ENCODE measurements at regions not wholly inside any gene's neighbourhood (a gene's known extent, or its start where the extent isn't known, plus 50 kb on each side); places are given as distances from the start of the nearest gene placed in this dataset.

DNA sequence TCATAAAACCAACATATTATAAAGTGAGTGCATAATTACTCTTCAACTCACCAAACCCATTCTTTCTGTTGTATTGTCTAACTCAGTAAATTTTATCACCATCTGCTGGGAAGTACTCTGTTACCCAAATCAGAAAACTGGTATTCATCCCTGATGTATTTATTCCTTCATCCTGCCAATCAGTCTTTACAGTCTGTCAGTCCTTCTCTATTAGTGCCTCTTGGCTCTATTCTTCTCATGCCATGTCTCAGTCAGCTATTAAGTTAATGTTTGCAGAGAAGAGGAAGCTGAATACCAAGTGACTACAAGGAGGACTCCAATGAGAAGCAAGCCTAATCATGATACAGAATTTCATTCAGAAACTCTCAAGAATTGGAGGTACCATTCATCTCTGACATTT lies 631.2 kb downstream of the CPS1 start:
- no peak overlapping the region for H2AFZ ChIP-seq (ENCODE audit: low read depth, low read length, poor library complexity, severe bottlenecking)
- ATAC-seq (no peak), DNase-seq (ENCODE audit: low read depth, low spot score) (no peak)
- H3K9me3 ChIP-seq (ENCODE audit: control insufficient read depth in 1 of 2, insufficient read depth in 1 of 2, low read depth in 1 of 2, low read length in 2 of 2) = no peaks in the 10 kb centered on the region
- H3K79me2 ChIP-seq (ENCODE audit: insufficient read depth, low read length) = no peaks in the 10 kb centered on the region
- no peak overlapping the region for H3K4me3 ChIP-seq (replicated peaks in 1 of 2; ENCODE audit: low read depth in 1 of 2, low read length in 2 of 2)
- no peaks in the 10 kb centered on the region for H3K27me3 ChIP-seq (ENCODE audit: insufficient read depth, low read length)
- TF ChIP-seq EZH2 (IDR thresholded peaks at IDR 0.05) (no peak), EGR1 (IDR thresholded peaks at IDR 0.05; ENCODE audit: low read depth) (no peak)
- H3K9me2 ChIP-seq (ENCODE audit: insufficient read depth) = no peaks in the 10 kb centered on the region
- H3K9ac ChIP-seq (ENCODE audit: low read length) = no peak overlapping the region
- intact Hi-C loops (cut with micrococcal nuclease) = no loop called here
- RAD21 ChIA-PET (ENCODE audit: low non-redundant PET in 1 of 2, low total read pairs in 2 of 2, uncharacterized antibody in 2 of 2, unreplicated experiment in 2 of 2) = no interaction called here
- no peaks in the 10 kb centered on the region; the same call in 1 of the 2 replicates for H4K20me1 ChIP-seq (ENCODE audit: insufficient read depth)
- no peak overlapping the region for H3K4me2 ChIP-seq (ENCODE audit: low read length)
- no TSS peak for BruUV-seq (replicated peaks)
- no peaks in the 10 kb centered on the region for H3K36me3 ChIP-seq (ENCODE audit: control insufficient read depth in 1 of 2, insufficient read depth in 2 of 2, low read length in 2 of 2)
- POLR2A ChIA-PET = no interaction called here
- H3K27ac ChIP-seq (ENCODE audit: low read depth, low read length) = no peak overlapping the region
- H3K4me1 ChIP-seq (ENCODE audit: control insufficient read depth in 1 of 2, insufficient read depth in 2 of 2, low read length in 2 of 2) = no peaks in the 10 kb centered on the region
- CTCF ChIA-PET = no interaction called here

GRCh38 chr2:211203986-211204385 lies 647.6 kb downstream of the CPS1 start:
- Histone ChIP-seq H3K4me3 (replicated peaks in 1 of 2; ENCODE audit: low read depth in 1 of 2, low read length in 2 of 2) (no peak overlapping the region), H2AFZ (ENCODE audit: low read depth, low read length, poor library complexity, severe bottlenecking) (no peak overlapping the region), H3K9ac (ENCODE audit: low read length) (no peak overlapping the region), H3K79me2 (ENCODE audit: insufficient read depth, low read length) (no peaks in the 10 kb centered on the region), H3K27ac (ENCODE audit: low read depth, low read length) (no peak overlapping the region), H3K27me3 (ENCODE audit: insufficient read depth, low read length) (no peaks in the 10 kb centered on the region), H3K4me1 (ENCODE audit: control insufficient read depth in 1 of 2, insufficient read depth in 2 of 2, low read length in 2 of 2) (no peaks in the 10 kb centered on the region), H3K36me3 (ENCODE audit: control insufficient read depth in 1 of 2, insufficient read depth in 2 of 2, low read length in 2 of 2) (no peaks in the 10 kb centered on the region), H3K9me2 (ENCODE audit: insufficient read depth) (no peaks in the 10 kb centered on the region), H3K9me3 (ENCODE audit: control insufficient read depth in 1 of 2, insufficient read depth in 1 of 2, low read depth in 1 of 2, low read length in 2 of 2) (no peaks in the 10 kb centered on the region), H4K20me1 (ENCODE audit: insufficient read depth) (no peaks in the 10 kb centered on the region), H3K4me2 (ENCODE audit: low read length) (no peak overlapping the region)
- RAD21 ChIA-PET (ENCODE audit: low non-redundant PET in 1 of 2, low total read pairs in 2 of 2, uncharacterized antibody in 2 of 2, unreplicated experiment in 2 of 2) = no interaction called here
- intact Hi-C loops (cut with micrococcal nuclease) = no loop called here
- POLR2A ChIA-PET = interaction anchor here (1.0 kb wide), 1 partner anchor 22 kb away, joined by 3 read pairs; no protein-coding TSS in a partner anchor
- CTCF ChIA-PET = no interaction called here
- TF ChIP-seq, protein P1, sequence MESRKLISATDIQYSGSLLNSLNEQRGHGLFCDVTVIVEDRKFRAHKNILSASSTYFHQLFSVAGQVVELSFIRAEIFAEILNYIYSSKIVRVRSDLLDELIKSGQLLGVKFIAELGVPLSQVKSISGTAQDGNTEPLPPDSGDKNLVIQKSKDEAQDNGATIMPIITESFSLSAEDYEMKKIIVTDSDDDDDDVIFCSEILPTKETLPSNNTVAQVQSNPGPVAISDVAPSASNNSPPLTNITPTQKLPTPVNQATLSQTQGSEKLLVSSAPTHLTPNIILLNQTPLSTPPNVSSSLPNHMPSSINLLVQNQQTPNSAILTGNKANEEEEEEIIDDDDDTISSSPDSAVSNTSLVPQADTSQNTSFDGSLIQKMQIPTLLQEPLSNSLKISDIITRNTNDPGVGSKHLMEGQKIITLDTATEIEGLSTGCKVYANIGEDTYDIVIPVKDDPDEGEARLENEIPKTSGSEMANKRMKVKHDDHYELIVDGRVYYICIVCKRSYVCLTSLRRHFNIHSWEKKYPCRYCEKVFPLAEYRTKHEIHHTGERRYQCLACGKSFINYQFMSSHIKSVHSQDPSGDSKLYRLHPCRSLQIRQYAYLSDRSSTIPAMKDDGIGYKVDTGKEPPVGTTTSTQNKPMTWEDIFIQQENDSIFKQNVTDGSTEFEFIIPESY (IDR thresholded peaks at IDR 0.05; ENCODE audit: extremely low read depth, insufficient replicate concordance, low read length) = no peak
- TF ChIP-seq, protein P2, sequence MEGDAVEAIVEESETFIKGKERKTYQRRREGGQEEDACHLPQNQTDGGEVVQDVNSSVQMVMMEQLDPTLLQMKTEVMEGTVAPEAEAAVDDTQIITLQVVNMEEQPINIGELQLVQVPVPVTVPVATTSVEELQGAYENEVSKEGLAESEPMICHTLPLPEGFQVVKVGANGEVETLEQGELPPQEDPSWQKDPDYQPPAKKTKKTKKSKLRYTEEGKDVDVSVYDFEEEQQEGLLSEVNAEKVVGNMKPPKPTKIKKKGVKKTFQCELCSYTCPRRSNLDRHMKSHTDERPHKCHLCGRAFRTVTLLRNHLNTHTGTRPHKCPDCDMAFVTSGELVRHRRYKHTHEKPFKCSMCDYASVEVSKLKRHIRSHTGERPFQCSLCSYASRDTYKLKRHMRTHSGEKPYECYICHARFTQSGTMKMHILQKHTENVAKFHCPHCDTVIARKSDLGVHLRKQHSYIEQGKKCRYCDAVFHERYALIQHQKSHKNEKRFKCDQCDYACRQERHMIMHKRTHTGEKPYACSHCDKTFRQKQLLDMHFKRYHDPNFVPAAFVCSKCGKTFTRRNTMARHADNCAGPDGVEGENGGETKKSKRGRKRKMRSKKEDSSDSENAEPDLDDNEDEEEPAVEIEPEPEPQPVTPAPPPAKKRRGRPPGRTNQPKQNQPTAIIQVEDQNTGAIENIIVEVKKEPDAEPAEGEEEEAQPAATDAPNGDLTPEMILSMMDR (IDR thresholded peaks at IDR 0.05 in 2 of 3, conservative IDR thresholded peaks at IDR 0.05 in 1 of 3; ENCODE audit: borderline replicate concordance in 1 of 3, insufficient read depth in 1 of 3, low read depth in 2 of 3, low read length in 2 of 3) = no peak
- no peak for TF ChIP-seq ZFX (IDR thresholded peaks at IDR 0.05)
- TF ChIP-seq SP1 (IDR thresholded peaks at IDR 0.05; ENCODE audit: low read depth) = no peak
- TF ChIP-seq RAD21 (IDR thresholded peaks at IDR 0.05; ENCODE audit: low read depth) = no peak
- no peak for TF ChIP-seq EGR1 (IDR thresholded peaks at IDR 0.05; ENCODE audit: low read depth)
- TF ChIP-seq ZNF274 (IDR thresholded peaks at IDR 0.05; ENCODE audit: low read depth, low read length) = no peak
- TF ChIP-seq POLR2A (IDR thresholded peaks at IDR 0.05; ENCODE audit: borderline replicate concordance, extremely low read depth, insufficient read depth, insufficient read length) = no peak
- TF ChIP-seq FOSL1 (IDR thresholded peaks at IDR 0.05; ENCODE audit: low read depth) = no peak
- TF ChIP-seq, protein P3, sequence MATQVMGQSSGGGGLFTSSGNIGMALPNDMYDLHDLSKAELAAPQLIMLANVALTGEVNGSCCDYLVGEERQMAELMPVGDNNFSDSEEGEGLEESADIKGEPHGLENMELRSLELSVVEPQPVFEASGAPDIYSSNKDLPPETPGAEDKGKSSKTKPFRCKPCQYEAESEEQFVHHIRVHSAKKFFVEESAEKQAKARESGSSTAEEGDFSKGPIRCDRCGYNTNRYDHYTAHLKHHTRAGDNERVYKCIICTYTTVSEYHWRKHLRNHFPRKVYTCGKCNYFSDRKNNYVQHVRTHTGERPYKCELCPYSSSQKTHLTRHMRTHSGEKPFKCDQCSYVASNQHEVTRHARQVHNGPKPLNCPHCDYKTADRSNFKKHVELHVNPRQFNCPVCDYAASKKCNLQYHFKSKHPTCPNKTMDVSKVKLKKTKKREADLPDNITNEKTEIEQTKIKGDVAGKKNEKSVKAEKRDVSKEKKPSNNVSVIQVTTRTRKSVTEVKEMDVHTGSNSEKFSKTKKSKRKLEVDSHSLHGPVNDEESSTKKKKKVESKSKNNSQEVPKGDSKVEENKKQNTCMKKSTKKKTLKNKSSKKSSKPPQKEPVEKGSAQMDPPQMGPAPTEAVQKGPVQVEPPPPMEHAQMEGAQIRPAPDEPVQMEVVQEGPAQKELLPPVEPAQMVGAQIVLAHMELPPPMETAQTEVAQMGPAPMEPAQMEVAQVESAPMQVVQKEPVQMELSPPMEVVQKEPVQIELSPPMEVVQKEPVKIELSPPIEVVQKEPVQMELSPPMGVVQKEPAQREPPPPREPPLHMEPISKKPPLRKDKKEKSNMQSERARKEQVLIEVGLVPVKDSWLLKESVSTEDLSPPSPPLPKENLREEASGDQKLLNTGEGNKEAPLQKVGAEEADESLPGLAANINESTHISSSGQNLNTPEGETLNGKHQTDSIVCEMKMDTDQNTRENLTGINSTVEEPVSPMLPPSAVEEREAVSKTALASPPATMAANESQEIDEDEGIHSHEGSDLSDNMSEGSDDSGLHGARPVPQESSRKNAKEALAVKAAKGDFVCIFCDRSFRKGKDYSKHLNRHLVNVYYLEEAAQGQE (IDR thresholded peaks at IDR 0.05; ENCODE audit: low read depth) = no peak
- no peak for TF ChIP-seq CEBPB (IDR thresholded peaks at IDR 0.05; ENCODE audit: low read depth)
- TF ChIP-seq CBX3 (IDR thresholded peaks at IDR 0.05; ENCODE audit: low read depth) = no peak
- TF ChIP-seq ELF1 (IDR thresholded peaks at IDR 0.05; ENCODE audit: borderline replicate concordance, low read depth) = no peak
- no peak for TF ChIP-seq JUND (IDR thresholded peaks at IDR 0.05)
- no peak for TF ChIP-seq EZH2phosphoT487 (IDR thresholded peaks at IDR 0.05; ENCODE audit: borderline replicate concordance)
- ATAC-seq = no peak
- BruUV-seq (replicated peaks) = no TSS peak
- no peak for DNase-seq (ENCODE audit: low read depth, low spot score)

Measured in HCT116 (cell line).